B cell (primary cell): ENCODE measurements at regions not wholly inside any gene's neighbourhood (a gene's known extent, or its start where the extent isn't known, plus 50 kb on each side); places are given as distances from the start of the nearest gene placed in this dataset.

Experiments used
- ATAC-seq: fragments of 200-7000 bp; cut with Tn5 transposase; one replicate; pipeline ENCODE4 v1.10.0; 2021; ENCODE audit warnings: low read depth, mild to moderate bottlenecking, moderate number of reproducible peaks, moderate library complexity
- CTCF ChIA-PET: fragments of 350-600 bp; sonication (Branson Sonifier 250); formaldehyde crosslinking; loops from one replicate; lab custom pipeline; 2021; ENCODE audit warnings: antibody characterized with exemption, inconsistent platforms; lab: Charles Lee
- POLR2A ChIA-PET: fragments of 350-600 bp; sonication (Branson Sonifier 250); formaldehyde crosslinking; loops from one replicate; lab custom pipeline; 2021; ENCODE audit warnings: antibody characterized with exemption; lab: Charles Lee
- DNase-seq: peaks from one replicate; pipeline ENCODE4 v3.0.0; 2013
- H2AFZ ChIP-seq: 2 replicates; pipeline ENCODE4 v1.6.1; 2012; ENCODE audit warnings: mild to moderate bottlenecking, low read depth, low read length; ENCODE audit not compliant: insufficient read depth, poor library complexity, severe bottlenecking
- H3K27ac ChIP-seq, 2 donors: 1 replicate in 1 of 2; 2 replicates in 1 of 2; pipeline ENCODE4 v1.5.1; 2012 to 2013; ENCODE audit warnings: low read length in 2 of 2, mild to moderate bottlenecking in 2 of 2, moderate library complexity in 1 of 2
- H3K27me3 ChIP-seq, 4 experiments: fragments of 200-600 bp in 1 of 4; sonication (generic) in 1 of 4; replicated peaks in 1 of 4; 1 replicate in 2 of 4; 2 replicates in 2 of 4; pipeline versions ENCODE4 v1.6.1 to v1.7.0; 2013 to 2016; ENCODE audit warnings: low read length in 3 of 4, mild to moderate bottlenecking in 2 of 4, mixed read lengths in 1 of 4, moderate library complexity in 1 of 4; ENCODE audit not compliant: insufficient read depth in 4 of 4, control insufficient read depth in 3 of 4; ENCODE audit errors: control extremely low read depth in 1 of 4
- H3K36me3 ChIP-seq, 2 experiments: replicated peaks in 1 of 2; 1 replicate in 1 of 2; 2 replicates in 1 of 2; pipeline versions ENCODE4 v1.6.1 to v1.7.1; 2013; ENCODE audit warnings: low read length in 1 of 2; ENCODE audit not compliant: insufficient read depth in 2 of 2, control insufficient read depth in 1 of 2; ENCODE audit errors: control extremely low read depth in 1 of 2, extremely low read depth in 1 of 2
- H3K4me1 ChIP-seq, 2 donors: fragments of 200-600 bp in 1 of 2; sonication (generic) in 1 of 2; 1 replicate in 1 of 2; 2 replicates in 1 of 2; pipeline versions ENCODE4 v1.5.1 to v1.6.1; 2013 to 2017; ENCODE audit warnings: low read length in 2 of 2; ENCODE audit not compliant: control insufficient read depth in 2 of 2, insufficient read depth in 2 of 2
- H3K4me2 ChIP-seq: replicated peaks from 2 replicates; pipeline ENCODE3; 2012; ENCODE audit warnings: mild to moderate bottlenecking, low read depth, low read length; ENCODE audit not compliant: poor library complexity, severe bottlenecking
- H3K4me3 ChIP-seq, 5 experiments: fragments of 200-600 bp in 1 of 5; sonication (generic) in 1 of 5; 1 replicate in 3 of 5; 2 replicates in 2 of 5; pipeline versions ENCODE4 v1.5.1 to v1.7.0; 2011 to 2016; ENCODE audit warnings: low read length in 4 of 5, mild to moderate bottlenecking in 4 of 5, low read depth in 2 of 5, control low read depth in 1 of 5, moderate library complexity in 1 of 5; ENCODE audit not compliant: insufficient read depth in 1 of 5; ENCODE audit errors: control extremely low read depth in 1 of 5, extremely low read depth in 1 of 5
- H3K79me2 ChIP-seq: fragments of 200-600 bp; sonication (generic); one replicate; pipeline ENCODE4 v1.6.0; 2016; ENCODE audit warnings: low read length; ENCODE audit not compliant: control insufficient read depth, insufficient read depth
- H3K9ac ChIP-seq: fragments of 200-600 bp; sonication (generic); 2 replicates; pipeline ENCODE4 v1.6.1; 2017; ENCODE audit warnings: mild to moderate bottlenecking, low read length, moderate library complexity
- H3K9me3 ChIP-seq, 3 donors: one replicate each; pipeline versions ENCODE4 v1.6.1 to v1.7.1; 2013; ENCODE audit warnings: low read length in 2 of 3; ENCODE audit not compliant: control insufficient read depth in 2 of 3, insufficient read depth in 1 of 3; ENCODE audit errors: control extremely low read depth in 1 of 3
- H4K20me1 ChIP-seq: 2 replicates; pipeline ENCODE4 v1.6.0; 2012; ENCODE audit warnings: mild to moderate bottlenecking, low read length; ENCODE audit not compliant: insufficient read depth, control insufficient read depth, poor library complexity, severe bottlenecking
- H3K27ac Mint-ChIP-seq: one replicate; pipeline ENCODE4 v1.8.0; 2021; ENCODE audit warnings: mixed read lengths
- H3K27me3 Mint-ChIP-seq: one replicate; pipeline ENCODE4 v1.8.0; 2021; ENCODE audit warnings: mixed read lengths
- H3K4me1 Mint-ChIP-seq: one replicate; pipeline ENCODE4 v1.8.0; 2021; ENCODE audit warnings: mixed read lengths
- H3K4me3 Mint-ChIP-seq: one replicate; pipeline ENCODE4 v1.8.0; 2021; ENCODE audit warnings: mixed read lengths
- H3K9me3 Mint-ChIP-seq: one replicate; pipeline ENCODE4 v1.8.0; 2022; ENCODE audit warnings: mixed read lengths; ENCODE audit not compliant: insufficient read depth
- EZH2 ChIP-seq: IDR thresholded peaks from 2 replicates; pipeline ENCODE4 v1.6.1; 2012; ENCODE audit warnings: borderline replicate concordance, low read depth, mild to moderate bottlenecking, moderate library complexity, low read length; ENCODE audit not compliant: insufficient read depth, poor library complexity, severe bottlenecking
- WGBS: methylation state at CpG from one replicate; pipeline ENCODE4 v1.1.5; 2013; ENCODE audit warnings: missing lambda C conversion rate; ENCODE audit not compliant: insufficient coverage; 5-methylcytosine and 5-hydroxymethylcytosine counted together
- intact Hi-C: fragments of 100-400 bp; cut with micrococcal nuclease; formaldehyde crosslinking; loops from one replicate; pipeline ENCODE4 v1.10.0; 2022
- TF ChIP-seq, protein P1 (sequence below): fragments of 200-600 bp; IDR thresholded peaks from one replicate; pipeline ENCODE4 v1.8.0; 2022; ENCODE audit warnings: antibody characterized with exemption, mild to moderate bottlenecking

DNA sequence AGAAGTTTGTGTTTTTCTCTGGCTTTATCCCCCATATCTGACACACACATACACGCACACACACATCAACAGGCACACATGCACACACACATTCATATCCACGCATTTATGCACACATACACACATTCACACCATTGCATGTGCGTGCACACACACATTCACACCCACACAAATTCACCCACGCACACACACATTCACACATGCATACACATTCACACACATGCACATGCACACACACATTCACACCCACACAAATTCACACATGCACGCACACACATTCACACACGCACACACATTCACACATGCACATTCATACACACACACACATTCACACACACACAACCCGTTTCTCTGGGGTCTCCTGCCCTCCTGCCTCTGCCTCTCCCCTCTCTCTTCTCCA, 264.2 kb downstream of the BCL11B start:
- H3K4me3 Mint-ChIP-seq, result no peak overlapping the region
- no peaks in the 10 kb centered on the region for H3K4me1 Mint-ChIP-seq
- Histone ChIP-seq H3K79me2 (no peaks in the 10 kb centered on the region), H3K4me1 (no peaks in the 10 kb centered on the region), H4K20me1 (no peaks in the 10 kb centered on the region), H3K27ac (no peak overlapping the region), H3K27me3 (no peaks in the 10 kb centered on the region), H3K4me2 (no peak overlapping the region), H3K4me3 (no peak overlapping the region), H3K36me3 (no peaks in the 10 kb centered on the region), H3K9ac (no peak overlapping the region), H3K9me3 (peaks cover 0 to 44% (median 0%) of the 10 kb centered on the region in 3 donors), H2AFZ (no peak overlapping the region)
- POLR2A ChIA-PET, result no interaction called here
- H3K27me3 Mint-ChIP-seq, result no peaks in the 10 kb centered on the region
- no peak overlapping the region for H3K27ac Mint-ChIP-seq
- 94% methylated on average over 7 of the region's 7 CpGs for WGBS
- DNase-seq, result no peak
- CTCF ChIA-PET, result no interaction called here
- H3K9me3 Mint-ChIP-seq, result peaks cover 4% of the 10 kb centered on the region
- TF ChIP-seq, protein P1, sequence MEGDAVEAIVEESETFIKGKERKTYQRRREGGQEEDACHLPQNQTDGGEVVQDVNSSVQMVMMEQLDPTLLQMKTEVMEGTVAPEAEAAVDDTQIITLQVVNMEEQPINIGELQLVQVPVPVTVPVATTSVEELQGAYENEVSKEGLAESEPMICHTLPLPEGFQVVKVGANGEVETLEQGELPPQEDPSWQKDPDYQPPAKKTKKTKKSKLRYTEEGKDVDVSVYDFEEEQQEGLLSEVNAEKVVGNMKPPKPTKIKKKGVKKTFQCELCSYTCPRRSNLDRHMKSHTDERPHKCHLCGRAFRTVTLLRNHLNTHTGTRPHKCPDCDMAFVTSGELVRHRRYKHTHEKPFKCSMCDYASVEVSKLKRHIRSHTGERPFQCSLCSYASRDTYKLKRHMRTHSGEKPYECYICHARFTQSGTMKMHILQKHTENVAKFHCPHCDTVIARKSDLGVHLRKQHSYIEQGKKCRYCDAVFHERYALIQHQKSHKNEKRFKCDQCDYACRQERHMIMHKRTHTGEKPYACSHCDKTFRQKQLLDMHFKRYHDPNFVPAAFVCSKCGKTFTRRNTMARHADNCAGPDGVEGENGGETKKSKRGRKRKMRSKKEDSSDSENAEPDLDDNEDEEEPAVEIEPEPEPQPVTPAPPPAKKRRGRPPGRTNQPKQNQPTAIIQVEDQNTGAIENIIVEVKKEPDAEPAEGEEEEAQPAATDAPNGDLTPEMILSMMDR, result no peak
- no peak for TF ChIP-seq EZH2
- no peak for ATAC-seq
- intact Hi-C loops, result no loop called here

DNA sequence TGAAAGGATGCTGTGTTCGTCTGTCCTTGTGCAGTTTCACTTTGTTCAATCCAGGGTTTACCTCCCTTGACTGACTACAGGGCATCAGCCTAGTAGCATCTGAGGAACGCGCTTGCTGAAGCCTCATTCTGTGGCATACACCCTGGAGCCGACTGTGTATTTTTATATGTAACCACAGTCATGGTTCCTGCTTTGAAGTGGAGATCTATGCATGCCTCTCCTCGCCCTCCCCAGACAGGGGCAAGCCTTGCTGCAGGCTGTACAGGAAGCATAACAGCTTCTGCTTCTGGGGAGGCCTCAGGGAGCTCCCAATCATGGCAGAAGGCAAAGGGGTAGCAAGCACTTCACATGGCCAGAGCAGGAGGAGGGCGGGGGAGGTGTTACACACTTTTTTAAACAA, 262.1 kb downstream of the BCL11B start:
- H3K27ac Mint-ChIP-seq, result no peak overlapping the region
- no peak for TF ChIP-seq EZH2
- TF ChIP-seq, protein P1, result no peak
- ATAC-seq (no peak), DNase-seq (no peak)
- Histone ChIP-seq H3K27ac (no peak overlapping the region), H3K4me3 (no peak overlapping the region), H3K4me1 (no peaks in the 10 kb centered on the region), H2AFZ (no peak overlapping the region), H3K36me3 (no peaks in the 10 kb centered on the region), H4K20me1 (no peaks in the 10 kb centered on the region), H3K79me2 (no peaks in the 10 kb centered on the region), H3K4me2 (no peak overlapping the region), H3K9ac (no peak overlapping the region), H3K27me3 (no peaks in the 10 kb centered on the region), H3K9me3 (peaks cover 0 to 44% (median 0%) of the 10 kb centered on the region in 3 donors)
- POLR2A ChIA-PET, result no interaction called here
- H3K4me1 Mint-ChIP-seq, result no peaks in the 10 kb centered on the region
- WGBS, result 89% methylated on average over 6 of the region's 6 CpGs
- peaks cover 4% of the 10 kb centered on the region for H3K9me3 Mint-ChIP-seq
- no peak overlapping the region for H3K4me3 Mint-ChIP-seq
- CTCF ChIA-PET, result no interaction called here
- H3K27me3 Mint-ChIP-seq, result no peaks in the 10 kb centered on the region
- intact Hi-C loops, result no loop called here
